ENCODE measurements at regions not wholly inside any gene's neighbourhood (a gene's known extent, or its start where the extent isn't known, plus 50 kb on each side); places are given as distances from the start of the nearest gene placed in this dataset.

DNA sequence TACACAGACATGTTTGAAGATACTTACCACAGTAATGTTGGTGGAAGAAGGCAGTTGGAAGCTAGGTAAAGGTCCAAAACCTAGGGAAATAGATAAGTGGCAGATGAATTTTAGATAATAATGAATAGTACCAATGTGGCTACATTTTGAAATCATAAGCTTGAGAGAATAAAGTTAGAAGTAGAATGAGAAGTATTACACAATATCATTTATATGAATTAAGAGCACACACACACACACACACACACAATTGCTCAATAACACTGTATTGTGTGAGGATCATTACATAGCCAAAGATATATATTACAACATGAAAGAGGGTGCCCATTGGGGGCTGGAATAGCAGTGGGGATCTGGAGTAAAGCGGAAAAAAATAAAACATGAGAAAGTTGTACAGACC is 149.0 kb upstream of the EYA4 start:
- TF ChIP-seq, protein P1, sequence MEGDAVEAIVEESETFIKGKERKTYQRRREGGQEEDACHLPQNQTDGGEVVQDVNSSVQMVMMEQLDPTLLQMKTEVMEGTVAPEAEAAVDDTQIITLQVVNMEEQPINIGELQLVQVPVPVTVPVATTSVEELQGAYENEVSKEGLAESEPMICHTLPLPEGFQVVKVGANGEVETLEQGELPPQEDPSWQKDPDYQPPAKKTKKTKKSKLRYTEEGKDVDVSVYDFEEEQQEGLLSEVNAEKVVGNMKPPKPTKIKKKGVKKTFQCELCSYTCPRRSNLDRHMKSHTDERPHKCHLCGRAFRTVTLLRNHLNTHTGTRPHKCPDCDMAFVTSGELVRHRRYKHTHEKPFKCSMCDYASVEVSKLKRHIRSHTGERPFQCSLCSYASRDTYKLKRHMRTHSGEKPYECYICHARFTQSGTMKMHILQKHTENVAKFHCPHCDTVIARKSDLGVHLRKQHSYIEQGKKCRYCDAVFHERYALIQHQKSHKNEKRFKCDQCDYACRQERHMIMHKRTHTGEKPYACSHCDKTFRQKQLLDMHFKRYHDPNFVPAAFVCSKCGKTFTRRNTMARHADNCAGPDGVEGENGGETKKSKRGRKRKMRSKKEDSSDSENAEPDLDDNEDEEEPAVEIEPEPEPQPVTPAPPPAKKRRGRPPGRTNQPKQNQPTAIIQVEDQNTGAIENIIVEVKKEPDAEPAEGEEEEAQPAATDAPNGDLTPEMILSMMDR (conservative IDR thresholded peaks at IDR 0.05; ENCODE audit: low read depth, low read length) = no peak
- no peak for TF ChIP-seq EZH2 (IDR thresholded peaks at IDR 0.05; ENCODE audit: low read length, unreplicated experiment)
- TF ChIP-seq EZH2phosphoT487 (IDR thresholded peaks at IDR 0.05; ENCODE audit: borderline replicate concordance, low read length) = no peak
